Amniotic stem cell (primary cell): ENCODE measurements at regions not wholly inside any gene's neighbourhood (a gene's known extent, or its start where the extent isn't known, plus 50 kb on each side); places are given as distances from the start of the nearest gene placed in this dataset.
"Not testable (repeated sequence)": the region's sequence is repeated elsewhere in the genome, so short reads cannot be mapped to it uniquely, and the experiment has no call there.

ENCODE experiments used
- DNase-seq: peaks from one replicate; lab custom pipeline; 2025; lab: John Stamatoyannopoulos, UW

- DNase-seq: no peak
Measured at GRCh38 chr5:120151181-120151580, 312.9 kb upstream of the PRR16 start.

GRCh38 chr5:120151825-120152224 lies 312.3 kb upstream of the PRR16 start:
- DNase-seq: no peak

GRCh38 chr5:120152472-120152871 lies 311.6 kb upstream of the PRR16 start:
- DNase-seq: peak; percentile 32

GRCh38 chr5:120152931-120153330 lies 311.2 kb upstream of the PRR16 start:
- no peak for DNase-seq

GRCh38 chr5:120153551-120153950 lies 310.5 kb upstream of the PRR16 start:
- no peak for DNase-seq

GRCh38 chr5:120155873-120156272 lies 308.2 kb upstream of the PRR16 start:
- no peak for DNase-seq

- DNase-seq: no peak
Measured at GRCh38 chr5:120158211-120158610, 305.9 kb upstream of the PRR16 start.

GRCh38 chr5:120159155-120159554 lies 304.9 kb upstream of the PRR16 start:
- DNase-seq: no peak

GRCh38 chr5:120160124-120160895 lies 303.8 kb upstream of the PRR16 start:
- no peak for DNase-seq

- no peak for DNase-seq
Measured at GRCh38 chr5:120162321-120162720, 301.8 kb upstream of the PRR16 start.

GRCh38 chr5:120164037-120164436 lies 300.1 kb upstream of the PRR16 start:
- DNase-seq: no peak

- no peak for DNase-seq
Measured at GRCh38 chr5:120164986-120165385, 299.1 kb upstream of the PRR16 start.

GRCh38 chr5:120173125-120173524 lies 291.0 kb upstream of the PRR16 start:
- no peak for DNase-seq

- DNase-seq: no peak
Measured at GRCh38 chr5:120174089-120174488, 290.0 kb upstream of the PRR16 start.

GRCh38 chr5:120181238-120181637 lies 282.9 kb upstream of the PRR16 start:
- not testable (repeated sequence) for DNase-seq

- DNase-seq: not testable (repeated sequence)
Measured at GRCh38 chr5:120194650-120195049, 269.4 kb upstream of the PRR16 start.

- no peak for DNase-seq
Measured at GRCh38 chr5:120199559-120199958, 264.5 kb upstream of the PRR16 start.

GRCh38 chr5:120207129-120207528 lies 257.0 kb upstream of the PRR16 start:
- DNase-seq: peak; percentile 1

GRCh38 chr5:120217001-120217400 lies 247.1 kb upstream of the PRR16 start:
- DNase-seq: no peak

GRCh38 chr5:120219988-120220387 lies 244.1 kb upstream of the PRR16 start:
- DNase-seq: no peak

- DNase-seq: no peak
Measured at GRCh38 chr5:120225524-120225923, 238.6 kb upstream of the PRR16 start.

- DNase-seq: no peak
Measured at GRCh38 chr5:120228262-120229031, 235.7 kb upstream of the PRR16 start.

- DNase-seq: no peak
Measured at GRCh38 chr5:120229036-120229435, 235.1 kb upstream of the PRR16 start.
